ENCODE measurements at regions not wholly inside any gene's neighbourhood (a gene's known extent, or its start where the extent isn't known, plus 50 kb on each side); places are given as distances from the start of the nearest gene placed in this dataset.

DNA sequence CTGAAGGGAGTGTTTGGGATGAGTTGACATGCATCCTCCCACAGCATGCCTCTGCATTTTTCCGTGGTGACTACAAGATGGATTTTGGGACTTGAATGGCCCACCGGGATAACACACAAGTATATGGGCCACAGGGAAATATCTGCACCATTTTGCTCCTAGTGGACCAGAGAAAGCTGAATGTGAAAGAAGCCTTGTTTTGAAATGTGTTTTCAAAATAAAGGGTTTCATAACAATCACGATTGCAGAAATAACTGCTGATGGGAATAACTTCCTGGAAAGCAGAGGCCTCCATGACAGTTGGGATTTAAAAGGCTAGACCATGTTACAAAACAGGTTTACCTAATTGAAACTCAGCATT is 77.5 kb upstream of the PRR23C start:
- Mint-ChIP-seq H3K4me1 (peaks cover 37% of the 10 kb centered on the region), H3K27me3 (ENCODE audit: insufficient read depth, low read depth) (peaks cover 5% of the 10 kb centered on the region), H3K27ac (no peak overlapping the region), H3K9me3 (no peaks in the 10 kb centered on the region), H3K4me3 (no peak overlapping the region), H3K36me3 (no peaks in the 10 kb centered on the region)
- Histone ChIP-seq H3K9me3 (ENCODE audit: low read depth) (no peaks in the 10 kb centered on the region), H3K9ac (no peak overlapping the region), H3K4me2 (no peak overlapping the region), H3K79me2 (ENCODE audit: low read depth) (no peaks in the 10 kb centered on the region), H3K27ac (no peak overlapping the region), H3K27me3 (no peaks in the 10 kb centered on the region), H3K4me1 (no peaks in the 10 kb centered on the region), H3F3A (ENCODE audit: low read depth) (no peaks in the 10 kb centered on the region), H3K4me3 (no peak overlapping the region), H2AFZ (replicated peaks) (no peak overlapping the region), H3K36me3 (no peaks in the 10 kb centered on the region), H4K20me1 (ENCODE audit: low read depth) (no peaks in the 10 kb centered on the region)
- TF ChIP-seq CTCF (IDR thresholded peaks at IDR 0.05) (no peak), EZH2phosphoT487 (IDR thresholded peaks at IDR 0.05) (no peak), EZH2 (IDR thresholded peaks at IDR 0.05) (no peak)
- no peak for DNase-seq (ENCODE audit: low spot score)

DNA sequence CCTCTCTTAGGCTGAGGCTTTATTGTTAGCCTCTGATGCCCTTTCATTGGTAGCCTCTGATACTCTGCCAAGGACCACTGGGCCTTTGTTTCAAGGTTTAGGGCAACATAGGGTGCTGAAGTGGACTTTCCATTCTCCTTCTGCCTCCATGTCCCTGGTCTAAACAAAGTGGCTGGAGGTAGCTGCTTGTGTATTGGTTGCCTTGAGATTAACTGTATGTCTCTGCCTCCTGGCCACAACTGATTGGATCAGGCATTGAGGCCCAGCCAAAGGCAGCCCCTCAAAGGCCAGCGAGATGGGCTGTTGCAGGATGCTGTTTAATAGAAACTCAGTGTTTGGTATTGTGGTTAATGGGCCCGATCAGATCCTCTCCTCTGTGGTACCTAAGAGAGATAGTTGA is 77.9 kb upstream of the PRR23C start:
- Histone ChIP-seq H3K36me3 (no peaks in the 10 kb centered on the region), H3K4me3 (no peak overlapping the region), H3K9me3 (ENCODE audit: low read depth) (no peaks in the 10 kb centered on the region), H3K27me3 (no peaks in the 10 kb centered on the region), H4K20me1 (ENCODE audit: low read depth) (no peaks in the 10 kb centered on the region), H3K79me2 (ENCODE audit: low read depth) (no peaks in the 10 kb centered on the region), H2AFZ (replicated peaks) (no peak overlapping the region), H3F3A (ENCODE audit: low read depth) (no peaks in the 10 kb centered on the region), H3K4me1 (no peaks in the 10 kb centered on the region), H3K9ac (no peak overlapping the region), H3K27ac (no peak overlapping the region), H3K4me2 (no peak overlapping the region)
- Mint-ChIP-seq H3K27me3 (ENCODE audit: insufficient read depth, low read depth) (peaks cover 5% of the 10 kb centered on the region), H3K36me3 (no peaks in the 10 kb centered on the region), H3K27ac (no peak overlapping the region), H3K9me3 (no peaks in the 10 kb centered on the region), H3K4me3 (no peak overlapping the region), H3K4me1 (peaks cover 35% of the 10 kb centered on the region)
- TF ChIP-seq CTCF (IDR thresholded peaks at IDR 0.05) (no peak), EZH2phosphoT487 (IDR thresholded peaks at IDR 0.05) (no peak), EZH2 (IDR thresholded peaks at IDR 0.05) (no peak)
- no peak for DNase-seq (ENCODE audit: low spot score)

DNA sequence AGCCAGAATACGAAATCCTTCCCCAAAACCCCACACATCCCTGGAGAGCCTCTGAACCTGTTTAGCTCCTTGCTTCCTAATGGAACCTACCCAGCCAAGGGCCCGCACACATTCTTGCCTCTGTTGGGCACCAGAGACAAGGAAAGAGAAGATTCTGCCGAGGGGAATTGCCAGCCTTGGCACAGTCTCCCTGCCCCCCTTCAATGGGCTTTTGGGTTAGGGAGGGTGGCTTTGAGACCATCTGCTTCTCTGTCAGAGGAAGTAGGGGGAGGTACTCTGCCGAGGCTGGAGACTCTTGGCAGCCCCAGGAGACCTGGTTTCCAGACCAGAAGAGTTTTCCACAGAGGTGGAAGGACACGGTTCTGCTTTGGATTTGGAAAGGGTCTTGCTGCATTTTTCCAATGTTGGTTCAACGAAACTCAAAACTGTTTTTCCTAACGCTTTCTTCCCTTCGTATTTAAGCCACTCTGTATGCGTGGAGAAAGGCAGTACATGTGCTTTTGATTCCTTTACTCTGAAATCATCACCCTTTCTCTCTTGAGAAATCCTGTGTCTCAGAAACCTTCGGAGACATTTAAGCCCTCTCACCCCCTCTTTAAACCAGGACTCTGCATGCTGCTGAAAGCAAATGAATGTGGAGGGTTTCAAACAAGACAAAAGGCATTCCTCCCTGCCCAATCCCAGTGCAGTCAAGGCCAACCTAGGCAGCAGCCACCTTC is 78.8 kb upstream of the PRR23C start:
- H3K27ac ChIP-seq, result no peak overlapping the region
- Mint-ChIP-seq H3K27me3 (ENCODE audit: insufficient read depth, low read depth) (peaks cover 5% of the 10 kb centered on the region), H3K36me3 (no peaks in the 10 kb centered on the region), H3K4me1 (peaks cover 31% of the 10 kb centered on the region), H3K4me3 (no peak overlapping the region), H3K9me3 (no peaks in the 10 kb centered on the region), H3K27ac (no peak overlapping the region)
- no peaks in the 10 kb centered on the region for H3K4me1 ChIP-seq
- no peak overlapping the region for H3K4me2 ChIP-seq
- no peak for TF ChIP-seq EZH2 (IDR thresholded peaks at IDR 0.05)
- no peak for TF ChIP-seq EZH2phosphoT487 (IDR thresholded peaks at IDR 0.05)
- TF ChIP-seq CTCF (IDR thresholded peaks at IDR 0.05), result no peak
- no peak for DNase-seq (ENCODE audit: low spot score)
- H3K36me3 ChIP-seq, result no peaks in the 10 kb centered on the region
- H3K79me2 ChIP-seq (ENCODE audit: low read depth), result no peaks in the 10 kb centered on the region
- H3K9ac ChIP-seq, result no peak overlapping the region
- H2AFZ ChIP-seq (replicated peaks), result no peak overlapping the region
- H4K20me1 ChIP-seq (ENCODE audit: low read depth), result no peaks in the 10 kb centered on the region
- no peaks in the 10 kb centered on the region for H3F3A ChIP-seq (ENCODE audit: low read depth)
- no peak overlapping the region for H3K4me3 ChIP-seq
- H3K9me3 ChIP-seq (ENCODE audit: low read depth), result no peaks in the 10 kb centered on the region
- no peaks in the 10 kb centered on the region for H3K27me3 ChIP-seq

All from neural progenitor cell (in vitro differentiated cells).